HG03108 (cell line): ENCODE measurements at regions not wholly inside any gene's neighbourhood (a gene's known extent, or its start where the extent isn't known, plus 50 kb on each side); places are given as distances from the start of the nearest gene placed in this dataset.
A peak's percentile ranks its signal among the peaks of the same experiment; 100 is the strongest.

ENCODE experiments used
- ATAC-seq: cut with Tn5 transposase; IDR thresholded peaks from one replicate; pipeline ENCODE4 v1.9.1; 2021; ENCODE audit warnings: moderate library complexity; ENCODE audit not compliant: unreplicated experiment

GRCh38 chr13:103306163-103306562 lies 239.9 kb upstream of the SLC10A2 start:
- no peak for ATAC-seq

- no peak for ATAC-seq
Observed at GRCh38 chr13:103303078-103303651, 236.9 kb upstream of the SLC10A2 start.

- ATAC-seq: no peak
Observed at GRCh38 chr13:103302676-103303075, 236.5 kb upstream of the SLC10A2 start.

- no peak for ATAC-seq
Observed at GRCh38 chr13:103299079-103299478, 232.9 kb upstream of the SLC10A2 start.

- no peak for ATAC-seq
Observed at GRCh38 chr13:103297083-103297482, 230.9 kb upstream of the SLC10A2 start.

GRCh38 chr13:103291798-103292572 lies 225.8 kb upstream of the SLC10A2 start:
- no peak for ATAC-seq

- no peak for ATAC-seq
Observed at GRCh38 chr13:103291226-103291625, 225.0 kb upstream of the SLC10A2 start.

GRCh38 chr13:103289681-103290080 lies 223.5 kb upstream of the SLC10A2 start:
- no peak for ATAC-seq

- ATAC-seq: no peak
Observed at GRCh38 chr13:103288114-103288513, 221.9 kb upstream of the SLC10A2 start.

- no peak for ATAC-seq
Observed at GRCh38 chr13:103287659-103288058, 221.4 kb upstream of the SLC10A2 start.

GRCh38 chr13:103284466-103284865 lies 218.2 kb upstream of the SLC10A2 start:
- ATAC-seq: no peak

- ATAC-seq: no peak
Observed at GRCh38 chr13:103283451-103283820, 217.2 kb upstream of the SLC10A2 start.

GRCh38 chr13:103282571-103283450 lies 216.6 kb upstream of the SLC10A2 start:
- no peak for ATAC-seq

GRCh38 chr13:103277959-103278694 lies 211.9 kb upstream of the SLC10A2 start:
- ATAC-seq: no peak

GRCh38 chr13:103276775-103277498 lies 210.7 kb upstream of the SLC10A2 start:
- peak; percentile 91 for ATAC-seq

- no peak for ATAC-seq
Observed at GRCh38 chr13:103275722-103276121, 209.5 kb upstream of the SLC10A2 start.

- ATAC-seq: no peak
Observed at GRCh38 chr13:103275081-103275480, 208.9 kb upstream of the SLC10A2 start.

GRCh38 chr13:103273825-103274224 lies 207.6 kb upstream of the SLC10A2 start:
- no peak for ATAC-seq

- ATAC-seq: no peak
Observed at GRCh38 chr13:103272770-103273169, 206.6 kb upstream of the SLC10A2 start.

- ATAC-seq: no peak
Observed at GRCh38 chr13:103263448-103263847, 197.2 kb upstream of the SLC10A2 start.
